Pancreas (tissue), 10 donors: ENCODE measurements at regions not wholly inside any gene's neighbourhood (a gene's known extent, or its start where the extent isn't known, plus 50 kb on each side); places are given as distances from the start of the nearest gene placed in this dataset.

Experiments used
- ATAC-seq, 4 donors: fragments of 200-7000 bp; cut with Tn5 transposase; one replicate each; pipeline versions ENCODE4 v1.8.0 to v1.9.1; 2020; ENCODE audit warnings: mild to moderate bottlenecking in 4 of 4, moderate library complexity in 4 of 4
- DNase-seq, 6 donors: peaks; one replicate each; pipeline ENCODE4 v3.0.0-alpha.2; 2020
- FAIRE-seq: peaks from 2 replicates; lab custom pipeline; 2012; peaks lifted over from hg19 to GRCh38; lab: Jason Lieb, UNC
- H3K27ac ChIP-seq, 4 donors: fragments of 200-600 bp; sonication (generic); 1 replicate in 3 of 4; 2 replicates in 1 of 4; pipeline versions ENCODE4 v1.5.0 to v1.8.0; 2020
- H3K27me3 ChIP-seq, 4 donors: fragments of 200-600 bp; one replicate each; pipeline ENCODE4 v1.8.0; 2021
- H3K36me3 ChIP-seq, 3 donors: fragments of 200-600 bp; sonication (generic) in 1 of 3; one replicate each; pipeline versions ENCODE4 v1.5.0 to v1.8.0; 2020 to 2021
- H3K4me1 ChIP-seq, 3 donors: fragments of 200-600 bp; one replicate each; pipeline ENCODE4 v1.8.0; 2021
- H3K4me3 ChIP-seq, 4 donors: fragments of 200-600 bp; sonication (generic) in 2 of 4; one replicate each; pipeline versions ENCODE4 v1.5.0 to v1.8.0; 2020 to 2021
- H3K9me3 ChIP-seq, 4 donors: fragments of 200-600 bp; one replicate each; pipeline ENCODE4 v1.8.0; 2021
- CTCF ChIP-seq, 4 donors: fragments of 200-600 bp; sonication (generic) in 3 of 4; IDR thresholded peaks; one replicate each; pipeline versions ENCODE4 v1.5.0 to v1.8.0; 2021; ENCODE audit warnings: antibody characterized with exemption in 4 of 4
- WGBS, 2 donors: extraction: QIAGEN DNeasy Blood & Tissue Kit; methylation state at CpG; one replicate each; pipeline ENCODE4 v1.1.7; 2013; 5-methylcytosine and 5-hydroxymethylcytosine counted together
- intact Hi-C, 3 donors: fragments of 100-400 bp; cut with DNase I; formaldehyde crosslinking; loops; one replicate each; pipeline versions ENCODE4 v1.11.1 to v1.14.2; 2022
- donor health status: healthy with polysubstance abuse.
- donor health status: DM: no; HTN: no; CAD: no; lungs with moderate emphysema.
- donor health status: DM: no; HTN: no; CAD: no.
- donor health status: control.
- donor health status: control.
- donor health status: Bipolar disorder and iron deficiency.
- donor health status: DM: yes; HTN: yes; CAD: no.
- donor health status: DM: no; HTN: no; CAD: no.
- donor health status: DM: no; HTN: no; CAD: no.
- donor health status: DM: yes; HTN: yes; CAD: no.

GRCh38 chr2:104570259-104570658 is 283.7 kb upstream of the POU3F3 start:
- DNase-seq (no peak), FAIRE-seq (no peak), ATAC-seq (no peak)
- 83 to 89% methylated on average over 2 of the region's 2 CpGs for WGBS, 2 donors
- Histone ChIP-seq H3K27ac (no peak overlapping the region), H3K27me3 (no peaks in the 10 kb centered on the region), H3K4me1 (no peaks in the 10 kb centered on the region), H3K9me3 (no peaks in the 10 kb centered on the region), H3K36me3 (no peaks in the 10 kb centered on the region), H3K4me3 (no peak overlapping the region)
- TF ChIP-seq CTCF (IDR thresholded peaks at IDR 0.05) = no peak
- intact Hi-C loops = no loop called here

GRCh38 chr2:104572834-104573233 is 281.1 kb upstream of the POU3F3 start:
- Histone ChIP-seq H3K27ac (no peak overlapping the region), H3K4me1 (no peaks in the 10 kb centered on the region), H3K27me3 (no peaks in the 10 kb centered on the region), H3K9me3 (no peaks in the 10 kb centered on the region), H3K36me3 (no peaks in the 10 kb centered on the region), H3K4me3 (no peak overlapping the region)
- TF ChIP-seq CTCF (IDR thresholded peaks at IDR 0.05) = no peak
- FAIRE-seq = no peak
- WGBS, 2 donors = 43 to 50% methylated on average over 4 of the region's 4 CpGs
- ATAC-seq = peak in 1 of 4 donors; percentile 40
- intact Hi-C loops = no loop called here
- DNase-seq = no peak

GRCh38 chr2:104574367-104574766 is 279.5 kb upstream of the POU3F3 start:
- Histone ChIP-seq H3K27ac (no peak overlapping the region), H3K4me3 (no peak overlapping the region), H3K9me3 (no peaks in the 10 kb centered on the region), H3K27me3 (no peaks in the 10 kb centered on the region), H3K4me1 (no peaks in the 10 kb centered on the region), H3K36me3 (no peaks in the 10 kb centered on the region)
- FAIRE-seq (no peak), DNase-seq (no peak), ATAC-seq (no peak)
- intact Hi-C loops = no loop called here
- WGBS, 2 donors = 78 to 88% methylated on average over 7 of the region's 7 CpGs
- TF ChIP-seq CTCF (IDR thresholded peaks at IDR 0.05) = no peak

- Histone ChIP-seq H3K36me3 (no peaks in the 10 kb centered on the region), H3K4me1 (no peaks in the 10 kb centered on the region), H3K27me3 (no peaks in the 10 kb centered on the region), H3K27ac (no peak overlapping the region), H3K4me3 (no peak overlapping the region), H3K9me3 (no peaks in the 10 kb centered on the region)
- DNase-seq = no peak
- no peak for ATAC-seq
- no peak for FAIRE-seq
- intact Hi-C loops = no loop called here
- WGBS, 2 donors = 95 to 100% methylated on average over 2 of the region's 2 CpGs
- TF ChIP-seq CTCF (IDR thresholded peaks at IDR 0.05) = no peak
Measured at GRCh38 chr2:104577143-104577542, 276.8 kb upstream of the POU3F3 start.

- ATAC-seq (peak in 3 of 4 donors; percentile 53 to 77 (median 60)), FAIRE-seq (no peak), DNase-seq (no peak)
- Histone ChIP-seq H3K4me1 (no peaks in the 10 kb centered on the region), H3K27me3 (no peaks in the 10 kb centered on the region), H3K4me3 (no peak overlapping the region), H3K36me3 (no peaks in the 10 kb centered on the region), H3K9me3 (no peaks in the 10 kb centered on the region), H3K27ac (no peak overlapping the region)
- intact Hi-C loops = no loop called here
- WGBS, 2 donors = 15 to 23% methylated on average over 8 of the region's 8 CpGs
- TF ChIP-seq CTCF (IDR thresholded peaks at IDR 0.05) = no peak
Measured at GRCh38 chr2:104582471-104582870, 271.4 kb upstream of the POU3F3 start.
